Astrocyte (in vitro differentiated cells and primary cell): ENCODE measurements at regions not wholly inside any gene's neighbourhood (a gene's known extent, or its start where the extent isn't known, plus 50 kb on each side); places are given as distances from the start of the nearest gene placed in this dataset.

Experiments used
- DNase-seq: peaks from one replicate; pipeline ENCODE4 v3.0.0-alpha.2; 2010; ENCODE audit warnings: low read depth
- FAIRE-seq: peaks from 2 replicates; lab custom pipeline; 2011; peaks lifted over from hg19 to GRCh38; lab: Jason Lieb, UNC
- H2AFZ ChIP-seq: 2 replicates; pipeline ENCODE4 v1.6.0; 2012; ENCODE audit warnings: low read depth, low read length, inconsistent platforms
- H3K27ac ChIP-seq: 2 replicates; pipeline ENCODE4 v1.5.1; 2011; ENCODE audit warnings: low read depth, low read length, inconsistent platforms
- H3K27me3 ChIP-seq: 2 replicates; pipeline ENCODE4 v1.6.0; 2011; ENCODE audit warnings: low read length, inconsistent platforms; ENCODE audit not compliant: insufficient read depth
- H3K36me3 ChIP-seq: 2 replicates; pipeline ENCODE4 v1.5.1; 2011; ENCODE audit warnings: low read length, inconsistent platforms; ENCODE audit not compliant: insufficient read depth
- H3K4me1 ChIP-seq: 2 replicates; pipeline ENCODE4 v1.5.1; 2011; ENCODE audit warnings: low read length, inconsistent platforms; ENCODE audit not compliant: insufficient read depth
- H3K4me2 ChIP-seq: 2 replicates; pipeline ENCODE4 v1.6.0; 2012; ENCODE audit warnings: low read length, inconsistent platforms
- H3K4me3 ChIP-seq: 2 replicates; pipeline ENCODE4 v1.5.1; 2011; ENCODE audit warnings: low read depth, mild to moderate bottlenecking, low read length, inconsistent platforms; ENCODE audit not compliant: insufficient read depth
- H3K79me2 ChIP-seq: 2 replicates; pipeline ENCODE4 v1.6.0; 2012; ENCODE audit warnings: mild to moderate bottlenecking, low read length, inconsistent platforms; ENCODE audit not compliant: insufficient read depth
- H3K9ac ChIP-seq: 2 replicates; pipeline ENCODE4 v1.6.0; 2012; ENCODE audit warnings: mild to moderate bottlenecking, low read length, inconsistent platforms
- H3K9me3 ChIP-seq: 2 replicates; pipeline ENCODE4 v1.5.1; 2012; ENCODE audit warnings: low read depth, mild to moderate bottlenecking, low read length, inconsistent platforms; ENCODE audit not compliant: insufficient read depth
- H4K20me1 ChIP-seq: 2 replicates; pipeline ENCODE4 v1.6.0; 2012; ENCODE audit warnings: low read length, inconsistent platforms; ENCODE audit not compliant: insufficient read depth
- H3K27ac Mint-ChIP-seq: one replicate; pipeline ENCODE4 v1.8.0; 2021; ENCODE audit warnings: mild to moderate bottlenecking, mixed read lengths; ENCODE audit not compliant: unreplicated experiment
- H3K27me3 Mint-ChIP-seq: one replicate; pipeline ENCODE4 v1.8.0; 2021; ENCODE audit warnings: low read depth, mixed read lengths; ENCODE audit not compliant: unreplicated experiment
- H3K36me3 Mint-ChIP-seq: one replicate; pipeline ENCODE4 v1.8.0; 2021; ENCODE audit warnings: low read depth, mixed read lengths; ENCODE audit not compliant: unreplicated experiment
- H3K4me1 Mint-ChIP-seq: one replicate; pipeline ENCODE4 v1.8.0; 2021; ENCODE audit warnings: low read depth, mixed read lengths; ENCODE audit not compliant: unreplicated experiment
- H3K4me3 Mint-ChIP-seq: one replicate; pipeline ENCODE4 v1.8.0; 2021; ENCODE audit warnings: mild to moderate bottlenecking, moderate library complexity, mixed read lengths; ENCODE audit not compliant: unreplicated experiment
- H3K9me3 Mint-ChIP-seq: one replicate; pipeline ENCODE4 v1.8.0; 2021; ENCODE audit warnings: mild to moderate bottlenecking, mixed read lengths; ENCODE audit not compliant: unreplicated experiment
- CTCF ChIP-seq: IDR thresholded peaks from 2 replicates; pipeline ENCODE4 v1.5.1; 2011; ENCODE audit warnings: low read depth, mild to moderate bottlenecking, inconsistent platforms, low read length, moderate library complexity; ENCODE audit not compliant: insufficient read depth
- EZH2 ChIP-seq: IDR thresholded peaks from 2 replicates; pipeline ENCODE4 v1.6.1; 2012; ENCODE audit warnings: mild to moderate bottlenecking, low read length, inconsistent platforms; ENCODE audit not compliant: insufficient read depth

GRCh38 chr12:9260931-9261330 lies 52.7 kb upstream of the PZP start:
- Histone ChIP-seq H3K4me1 (no peaks in the 10 kb centered on the region), H3K4me3 (no peak overlapping the region), H3K9ac (no peak overlapping the region), H2AFZ (no peak overlapping the region), H3K79me2 (no peaks in the 10 kb centered on the region), H3K36me3 (no peaks in the 10 kb centered on the region), H3K9me3 (no peaks in the 10 kb centered on the region), H3K27me3 (peaks cover 2% of the 10 kb centered on the region), H4K20me1 (no peaks in the 10 kb centered on the region), H3K4me2 (no peak overlapping the region), H3K27ac (no peak overlapping the region)
- Mint-ChIP-seq H3K27ac (no peak overlapping the region), H3K9me3 (no peaks in the 10 kb centered on the region), H3K27me3 (no peaks in the 10 kb centered on the region), H3K36me3 (no peaks in the 10 kb centered on the region), H3K4me1 (no peaks in the 10 kb centered on the region), H3K4me3 (no peak overlapping the region)
- TF ChIP-seq CTCF (no peak), EZH2 (no peak)
- DNase-seq (no peak), FAIRE-seq (no peak)

DNA sequence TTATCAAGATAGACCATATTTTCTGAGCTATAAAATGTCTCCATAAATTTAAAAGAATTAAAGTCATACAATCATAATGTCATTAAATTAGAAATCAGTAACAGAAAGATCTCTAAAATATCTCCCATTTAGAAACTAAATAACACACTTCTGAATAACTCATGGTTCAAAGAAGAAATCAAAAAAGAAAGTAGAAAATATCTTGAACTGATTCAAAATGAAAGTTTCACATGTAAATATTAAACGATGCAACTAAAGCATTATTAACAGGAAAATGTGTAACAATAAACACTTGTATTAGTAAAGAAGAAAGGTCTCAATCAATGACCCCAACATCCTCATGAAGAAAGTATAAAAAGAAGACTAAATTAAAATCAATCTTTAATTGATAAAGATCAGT lies 50.5 kb upstream of the PZP start:
- no peak for FAIRE-seq
- no peak overlapping the region for H3K27ac Mint-ChIP-seq

More for the DNA sequence above, 50.5 kb upstream of the PZP start:
- Histone ChIP-seq H4K20me1 (no peaks in the 10 kb centered on the region), H3K4me3 (no peak overlapping the region), H3K9me3 (no peaks in the 10 kb centered on the region), H3K4me1 (no peaks in the 10 kb centered on the region), H3K27me3 (peaks cover 2% of the 10 kb centered on the region), H3K27ac (no peak overlapping the region), H2AFZ (no peak overlapping the region), H3K36me3 (no peaks in the 10 kb centered on the region), H3K4me2 (no peak overlapping the region), H3K9ac (no peak overlapping the region), H3K79me2 (no peaks in the 10 kb centered on the region)
- H3K4me1 Mint-ChIP-seq = no peaks in the 10 kb centered on the region
- H3K36me3 Mint-ChIP-seq = no peaks in the 10 kb centered on the region
- TF ChIP-seq EZH2 (no peak), CTCF (no peak)
- H3K27me3 Mint-ChIP-seq = no peaks in the 10 kb centered on the region
- H3K9me3 Mint-ChIP-seq = no peaks in the 10 kb centered on the region
- no peak overlapping the region for H3K4me3 Mint-ChIP-seq
- no peak for DNase-seq
